Fibroblast of lung (primary cell): ENCODE measurements at regions not wholly inside any gene's neighbourhood (a gene's known extent, or its start where the extent isn't known, plus 50 kb on each side); places are given as distances from the start of the nearest gene placed in this dataset.

Experiments used
- DNase-seq, 2 donors: peaks; one replicate each; pipeline versions ENCODE4 v3.0.0 to v3.0.0-alpha.2; 2010; ENCODE audit warnings: low read depth in 2 of 2
- H2AFZ ChIP-seq: 2 replicates; pipeline ENCODE4 v1.5.1; 2012; ENCODE audit warnings: low read length, control low read depth, inconsistent platforms
- H3K27ac ChIP-seq: 2 replicates; pipeline ENCODE4 v1.5.1; 2011; ENCODE audit warnings: low read length, control low read depth; ENCODE audit not compliant: insufficient read depth
- H3K27me3 ChIP-seq: 2 replicates; pipeline ENCODE4 v1.5.1; 2011; ENCODE audit warnings: mild to moderate bottlenecking, low read length; ENCODE audit not compliant: control insufficient read depth, insufficient read depth
- H3K36me3 ChIP-seq: 2 replicates; pipeline ENCODE4 v1.5.1; 2011; ENCODE audit warnings: low read length; ENCODE audit not compliant: control insufficient read depth, insufficient read depth
- H3K4me1 ChIP-seq: 2 replicates; pipeline ENCODE4 v1.5.1; 2011; ENCODE audit warnings: low read length; ENCODE audit not compliant: control insufficient read depth, insufficient read depth; ENCODE audit errors: extremely low read depth
- H3K4me2 ChIP-seq: 2 replicates; pipeline ENCODE4 v1.5.1; 2011; ENCODE audit warnings: low read length, control low read depth; ENCODE audit not compliant: insufficient read depth; ENCODE audit errors: extremely low read depth
- H3K4me3 ChIP-seq, 4 experiments: fragments of 200-600 bp in 1 of 4; sonication (generic) in 1 of 4; replicated peaks in 1 of 4; 2 replicates each; pipeline ENCODE4 v1.5.1; 2011 to 2016; ENCODE audit warnings: low read length in 4 of 4, low read depth in 3 of 4, mild to moderate bottlenecking in 3 of 4, control low read depth in 2 of 4, inconsistent platforms in 1 of 4, mixed read lengths in 1 of 4; ENCODE audit not compliant: insufficient read depth in 1 of 4; ENCODE audit errors: control extremely low read depth in 1 of 4
- H3K79me2 ChIP-seq: 2 replicates; pipeline ENCODE4 v1.5.1; 2012; ENCODE audit warnings: mild to moderate bottlenecking, low read length, inconsistent platforms; ENCODE audit not compliant: control insufficient read depth, insufficient read depth
- H3K9ac ChIP-seq: 2 replicates; pipeline ENCODE4 v1.5.1; 2011; ENCODE audit warnings: mild to moderate bottlenecking, low read length, control low read depth; ENCODE audit not compliant: insufficient read depth
- H3K9me3 ChIP-seq: 2 replicates; pipeline ENCODE4 v1.5.1; 2012; ENCODE audit warnings: low read depth, low read length; ENCODE audit not compliant: control insufficient read depth, insufficient read depth
- H4K20me1 ChIP-seq: 2 replicates; pipeline ENCODE4 v1.5.1; 2011; ENCODE audit warnings: low read length; ENCODE audit not compliant: control insufficient read depth, insufficient read depth; ENCODE audit errors: extremely low read depth
- CTCF ChIP-seq, 2 donors: IDR thresholded peaks in 1 of 2; conservative IDR thresholded peaks in 1 of 2; 1 replicate in 1 of 2; 2 replicates in 1 of 2; pipeline ENCODE4 v1.5.1; 2011 to 2012; ENCODE audit warnings: low read length in 2 of 2, control low read depth in 1 of 2, inconsistent platforms in 1 of 2, low read depth in 1 of 2, mild to moderate bottlenecking in 1 of 2
- EZH2 ChIP-seq: IDR thresholded peaks from 2 replicates; pipeline ENCODE4 v1.5.1; 2012; ENCODE audit warnings: low read length, control low read depth, mild to moderate bottlenecking; ENCODE audit errors: missing control alignments

GRCh38 chr3:70386043-70386442 lies 73.6 kb upstream of the MDFIC2 start:
- Histone ChIP-seq H3K79me2 (no peaks in the 10 kb centered on the region), H3K4me2 (no peak overlapping the region), H3K9ac (no peak overlapping the region), H2AFZ (no peak overlapping the region), H3K27me3 (no peaks in the 10 kb centered on the region), H3K27ac (no peak overlapping the region), H3K4me1 (no peaks in the 10 kb centered on the region), H3K4me3 (no peak overlapping the region), H3K9me3 (no peaks in the 10 kb centered on the region), H4K20me1 (no peaks in the 10 kb centered on the region), H3K36me3 (no peaks in the 10 kb centered on the region)
- DNase-seq, result no peak
- TF ChIP-seq CTCF (conservative IDR thresholded peaks at IDR 0.05 in 1 of 2, IDR thresholded peaks at IDR 0.05 in 1 of 2; ENCODE audit: low read depth in 1 of 2, low read length in 2 of 2), result no peak

GRCh38 chr3:70383360-70383831 lies 71.0 kb upstream of the MDFIC2 start:
- no peaks in the 10 kb centered on the region for H3K4me1 ChIP-seq
- H3K9me3 ChIP-seq, result no peaks in the 10 kb centered on the region
- no peaks in the 10 kb centered on the region for H3K36me3 ChIP-seq
- H4K20me1 ChIP-seq, result no peaks in the 10 kb centered on the region
- no peak overlapping the region for H3K27ac ChIP-seq
- H3K27me3 ChIP-seq, result no peaks in the 10 kb centered on the region
- H3K79me2 ChIP-seq, result no peaks in the 10 kb centered on the region
- TF ChIP-seq EZH2 (no peak), CTCF (conservative IDR thresholded peaks at IDR 0.05 in 1 of 2, IDR thresholded peaks at IDR 0.05 in 1 of 2; ENCODE audit: low read depth in 1 of 2, low read length in 2 of 2) (no peak)
- no peak for DNase-seq
- no peak overlapping the region for H3K4me3 ChIP-seq
- no peak overlapping the region for H3K4me2 ChIP-seq
- H3K9ac ChIP-seq, result no peak overlapping the region
- no peak overlapping the region for H2AFZ ChIP-seq

GRCh38 chr3:70374179-70374578 lies 61.7 kb upstream of the MDFIC2 start:
- H3K27ac ChIP-seq, result no peak overlapping the region
- H4K20me1 ChIP-seq, result no peaks in the 10 kb centered on the region
- H3K36me3 ChIP-seq, result no peaks in the 10 kb centered on the region
- no peak for DNase-seq
- no peaks in the 10 kb centered on the region for H3K9me3 ChIP-seq
- no peaks in the 10 kb centered on the region for H3K79me2 ChIP-seq
- H3K4me3 ChIP-seq, result no peak overlapping the region
- H2AFZ ChIP-seq, result no peak overlapping the region
- H3K27me3 ChIP-seq, result no peaks in the 10 kb centered on the region
- H3K9ac ChIP-seq, result no peak overlapping the region
- H3K4me1 ChIP-seq, result no peaks in the 10 kb centered on the region
- TF ChIP-seq EZH2 (no peak), CTCF (conservative IDR thresholded peaks at IDR 0.05 in 1 of 2, IDR thresholded peaks at IDR 0.05 in 1 of 2; ENCODE audit: low read depth in 1 of 2, low read length in 2 of 2) (no peak)
- no peak overlapping the region for H3K4me2 ChIP-seq
